HCT116 (cell line): ENCODE measurements at regions not wholly inside any gene's neighbourhood (a gene's known extent, or its start where the extent isn't known, plus 50 kb on each side); places are given as distances from the start of the nearest gene placed in this dataset.

Experiments
- ATAC-seq: fragments of 200-7000 bp; cut with Tn5 transposase; 2 replicates; pipeline ENCODE4 v1.9.1; 2020; ENCODE audit warnings: mild to moderate bottlenecking, moderate library complexity
- BruUV-seq: library from RNA; stranded (reverse); fragments of 400-500 nt; replicated peaks from 2 replicates; lab custom pipeline; 2021; lab: Mats Ljungman, UMichigan
- CTCF ChIA-PET: fragments of 300-600 bp; sonication (Branson Sonifier 250); formaldehyde crosslinking; loops from one replicate; lab custom pipeline; 2021; ENCODE audit warnings: antibody characterized with exemption; lab: Charles Lee
- POLR2A ChIA-PET: fragments of 300-600, 350-600 bp; sonication (Branson Sonifier 250); formaldehyde crosslinking; loops from one replicate; lab custom pipeline; 2021; ENCODE audit warnings: antibody characterized with exemption; lab: Charles Lee
- RAD21 ChIA-PET, 2 experiments: fragments of 300-600 bp; sonication (Branson Sonifier 250); formaldehyde crosslinking; loops; one replicate each; lab custom pipeline; 2023; ENCODE audit warnings: low total read pairs in 2 of 2; ENCODE audit not compliant: uncharacterized antibody in 2 of 2, unreplicated experiment in 2 of 2, low non-redundant PET in 1 of 2; lab: Charles Lee
- DNase-seq: peaks from one replicate; pipeline ENCODE4 v3.0.0-alpha.2; 2010; ENCODE audit warnings: low read depth, low spot score
- H2AFZ ChIP-seq: fragments of 200-600 bp; shearing (Covaris generic), sonication (generic); 2 replicates; pipeline ENCODE4 v1.6.1; 2017; ENCODE audit warnings: low read depth, mixed run types, mixed read lengths, antibody characterized with exemption, low read length; ENCODE audit not compliant: poor library complexity, severe bottlenecking
- H3K27ac ChIP-seq: 2 replicates; pipeline ENCODE4 v1.5.1; 2012; ENCODE audit warnings: low read depth, low read length
- H3K27me3 ChIP-seq: fragments of 200-600 bp; sonication (generic); 2 replicates; pipeline ENCODE4 v1.6.1; 2016; ENCODE audit warnings: mixed run types, low read length, mixed read lengths; ENCODE audit not compliant: insufficient read depth
- H3K36me3 ChIP-seq, 2 experiments: fragments of 200-500 bp in 1 of 2; fragments of 200-600 bp in 1 of 2; sonication (Bioruptor generic) in 1 of 2; sonication (generic) in 1 of 2; 2 replicates each; pipeline versions ENCODE4 v1.5.1 to v1.6.1; 2014 to 2016; ENCODE audit warnings: low read length in 2 of 2, inconsistent platforms in 1 of 2, mixed read lengths in 1 of 2, mixed run types in 1 of 2; ENCODE audit not compliant: insufficient read depth in 2 of 2, control insufficient read depth in 1 of 2
- H3K4me1 ChIP-seq, 2 experiments: fragments of 200-600 bp in 1 of 2; sonication (generic) in 1 of 2; 2 replicates each; pipeline versions ENCODE4 v1.5.1 to v1.6.1; 2012 to 2017; ENCODE audit warnings: low read length in 2 of 2, inconsistent platforms in 1 of 2, mild to moderate bottlenecking in 1 of 2, mixed read lengths in 1 of 2, mixed run types in 1 of 2, moderate library complexity in 1 of 2; ENCODE audit not compliant: insufficient read depth in 2 of 2, control insufficient read depth in 1 of 2
- H3K4me2 ChIP-seq: fragments of 200-600 bp; sonication (generic); 2 replicates; pipeline ENCODE4 v1.6.1; 2017; ENCODE audit warnings: mixed run types, low read length, mixed read lengths
- H3K4me3 ChIP-seq, 2 experiments: fragments of 200-600 bp in 1 of 2; sonication (generic) in 1 of 2; replicated peaks in 1 of 2; 2 replicates each; pipeline ENCODE4 v1.5.1; 2011 to 2016; ENCODE audit warnings: low read length in 2 of 2, control low read depth in 1 of 2, low read depth in 1 of 2, mild to moderate bottlenecking in 1 of 2, mixed read lengths in 1 of 2, mixed run types in 1 of 2
- H3K79me2 ChIP-seq: fragments of 200-600 bp; sonication (generic); 2 replicates; pipeline ENCODE4 v1.6.1; 2017; ENCODE audit warnings: mild to moderate bottlenecking, mixed run types, low read length, moderate library complexity, mixed read lengths; ENCODE audit not compliant: insufficient read depth
- H3K9ac ChIP-seq: fragments of 200-600 bp; sonication (generic); 2 replicates; pipeline ENCODE4 v1.6.1; 2016; ENCODE audit warnings: low read length, mixed read lengths
- H3K9me2 ChIP-seq: fragments of 200-600 bp; sonication (generic), shearing (Covaris generic); 2 replicates; pipeline ENCODE4 v1.6.1; 2017; ENCODE audit warnings: mixed run types, mild to moderate bottlenecking, moderate library complexity; ENCODE audit not compliant: insufficient read depth
- H3K9me3 ChIP-seq, 2 experiments: fragments of 200-500 bp in 1 of 2; fragments of 200-600 bp in 1 of 2; sonication (Bioruptor generic) in 1 of 2; sonication (generic) in 1 of 2; 2 replicates each; pipeline ENCODE4 v1.6.1; 2014 to 2017; ENCODE audit warnings: low read length in 2 of 2, mixed read lengths in 2 of 2, inconsistent platforms in 1 of 2, low read depth in 1 of 2, mild to moderate bottlenecking in 1 of 2, mixed run types in 1 of 2, moderate library complexity in 1 of 2; ENCODE audit not compliant: control insufficient read depth in 1 of 2, insufficient read depth in 1 of 2
- H4K20me1 ChIP-seq: fragments of 200-600 bp; sonication (generic), shearing (Covaris generic); 2 replicates; pipeline ENCODE4 v1.6.1; 2017; ENCODE audit warnings: mixed run types, mild to moderate bottlenecking, moderate library complexity; ENCODE audit not compliant: insufficient read depth
- ATF3 ChIP-seq: IDR thresholded peaks from 2 replicates; pipeline ENCODE4 v1.6.1; 2012
- CBX3 ChIP-seq: IDR thresholded peaks from 2 replicates; pipeline ENCODE4 v1.6.1; 2012; ENCODE audit warnings: low read depth
- CEBPB ChIP-seq: IDR thresholded peaks from 2 replicates; pipeline ENCODE4 v1.6.1; 2012; ENCODE audit warnings: low read depth
- ELF1 ChIP-seq: IDR thresholded peaks from 2 replicates; pipeline ENCODE4 v1.6.1; 2012; ENCODE audit warnings: low read depth, borderline replicate concordance
- EZH2 ChIP-seq: fragments of 200-600 bp; sonication (generic); IDR thresholded peaks from 2 replicates; pipeline ENCODE4 v1.6.1; 2017; ENCODE audit warnings: antibody characterized with exemption, mixed run types
- EZH2phosphoT487 ChIP-seq: fragments of 200-600 bp; IDR thresholded peaks from 2 replicates; pipeline ENCODE4 v1.6.1; 2018; ENCODE audit warnings: antibody characterized with exemption, borderline replicate concordance
- FOSL1 ChIP-seq: IDR thresholded peaks from 2 replicates; pipeline ENCODE4 v1.6.1; 2012; ENCODE audit warnings: low read depth
- JUND ChIP-seq: IDR thresholded peaks from 2 replicates; pipeline ENCODE4 v1.6.1; 2012
- MAX ChIP-seq: IDR thresholded peaks from 2 replicates; pipeline ENCODE4 v1.6.1; 2012
- POLR2A ChIP-seq: IDR thresholded peaks from 2 replicates; pipeline ENCODE4 v1.7.0; 2011; ENCODE audit warnings: borderline replicate concordance; ENCODE audit not compliant: insufficient read depth, insufficient read length; ENCODE audit errors: extremely low read depth
- POLR2AphosphoS5 ChIP-seq: IDR thresholded peaks from 2 replicates; pipeline ENCODE4 v1.6.1; 2011; ENCODE audit warnings: mild to moderate bottlenecking, low read depth, low read length, moderate library complexity
- RAD21 ChIP-seq: IDR thresholded peaks from 2 replicates; pipeline ENCODE4 v1.6.1; 2012; ENCODE audit warnings: low read depth, mild to moderate bottlenecking
- REST ChIP-seq: IDR thresholded peaks from 2 replicates; pipeline ENCODE4 v1.6.1; 2012; ENCODE audit warnings: low read depth
- SIN3A ChIP-seq: IDR thresholded peaks from 2 replicates; pipeline ENCODE4 v1.6.1; 2012; ENCODE audit warnings: low read depth
- SP1 ChIP-seq: IDR thresholded peaks from 2 replicates; pipeline ENCODE4 v1.6.1; 2012; ENCODE audit warnings: low read depth
- SRF ChIP-seq: IDR thresholded peaks from 2 replicates; pipeline ENCODE4 v1.6.1; 2012; ENCODE audit warnings: low read depth
- TCF7L2 ChIP-seq: IDR thresholded peaks from 2 replicates; pipeline ENCODE4 v1.7.0; 2011; ENCODE audit warnings: borderline replicate concordance, inconsistent platforms; ENCODE audit not compliant: insufficient read depth, insufficient read length; ENCODE audit errors: extremely low read depth
- YY1 ChIP-seq: IDR thresholded peaks from 2 replicates; pipeline ENCODE4 v1.6.1; 2011; ENCODE audit warnings: low read length, low read depth, moderate library complexity, mild to moderate bottlenecking; ENCODE audit not compliant: insufficient replicate concordance; ENCODE audit errors: extremely low read depth
- ZFX ChIP-seq: fragments of 450-650 bp; IDR thresholded peaks from 2 replicates; pipeline ENCODE4 v1.6.1; 2017
- ZNF274 ChIP-seq: fragments of 200-500 bp; sonication (Bioruptor generic); IDR thresholded peaks from 2 replicates; pipeline ENCODE4 v1.6.1; 2014; ENCODE audit warnings: mild to moderate bottlenecking, low read depth, low read length, inconsistent platforms
- intact Hi-C: fragments of 100-400 bp; cut with micrococcal nuclease; formaldehyde crosslinking; loops from 2 replicates; pipeline ENCODE4 v1.10.0; 2022

- H3K79me2 ChIP-seq, result no peaks in the 10 kb centered on the region
- POLR2A ChIA-PET, result no interaction called here
- intact Hi-C loops, result no loop called here
- RAD21 ChIA-PET, result no interaction called here
- TF ChIP-seq CBX3 (no peak), ZNF274 (no peak), CEBPB (no peak), EZH2phosphoT487 (no peak), SIN3A (no peak), ATF3 (no peak), POLR2A (no peak), ELF1 (no peak), SP1 (no peak), RAD21 (no peak), FOSL1 (no peak), POLR2AphosphoS5 (no peak), EZH2 (no peak), SRF (no peak), ZFX (no peak), JUND (no peak)
- ATAC-seq (no peak), DNase-seq (no peak)
- H3K27me3 ChIP-seq, result no peaks in the 10 kb centered on the region
- H3K4me1 ChIP-seq, result no peaks in the 10 kb centered on the region
- no peak overlapping the region for H3K4me2 ChIP-seq
- CTCF ChIA-PET, result no interaction called here
- H4K20me1 ChIP-seq, result no peaks in the 10 kb centered on the region
- H2AFZ ChIP-seq, result no peak overlapping the region
- H3K9me3 ChIP-seq, result no peaks in the 10 kb centered on the region
- H3K4me3 ChIP-seq, result no peak overlapping the region
- no TSS peak for BruUV-seq
- H3K9me2 ChIP-seq, result no peaks in the 10 kb centered on the region
- no peak overlapping the region for H3K27ac ChIP-seq
- no peaks in the 10 kb centered on the region for H3K36me3 ChIP-seq
- no peak overlapping the region for H3K9ac ChIP-seq
Measured at GRCh38 chr11:96470521-96470920, 80.7 kb downstream of the JRKL start.

GRCh38 chr11:96472085-96472484 lies 82.3 kb downstream of the JRKL start:
- intact Hi-C loops, result no loop called here
- Histone ChIP-seq H3K27me3 (no peaks in the 10 kb centered on the region), H3K9ac (no peak overlapping the region), H3K36me3 (no peaks in the 10 kb centered on the region), H2AFZ (no peak overlapping the region), H3K9me3 (no peaks in the 10 kb centered on the region), H4K20me1 (no peaks in the 10 kb centered on the region), H3K4me1 (no peaks in the 10 kb centered on the region), H3K79me2 (no peaks in the 10 kb centered on the region), H3K9me2 (no peaks in the 10 kb centered on the region; the same call in 1 of the 2 replicates), H3K4me2 (no peak overlapping the region), H3K4me3 (no peak overlapping the region), H3K27ac (no peak overlapping the region)
- ChIA-PET RAD21 (no interaction called here), CTCF (interaction anchor here (1.5 kb wide), 1 partner anchor 9 kb away, joined by 8 read pairs; no protein-coding TSS in a partner anchor), POLR2A (no interaction called here)
- DNase-seq, result no peak
- BruUV-seq, result no TSS peak
- ATAC-seq, result peak; percentile 57
- TF ChIP-seq CEBPB (no peak), ZNF274 (no peak), POLR2AphosphoS5 (no peak), MAX (no peak), REST (no peak), FOSL1 (no peak), SP1 (no peak), RAD21 (no peak), TCF7L2 (no peak), YY1 (no peak), EZH2 (no peak), SIN3A (no peak), SRF (no peak)
